PC-3 (cell line): ENCODE measurements at regions not wholly inside any gene's neighbourhood (a gene's known extent, or its start where the extent isn't known, plus 50 kb on each side); places are given as distances from the start of the nearest gene placed in this dataset.
A peak's percentile ranks its signal among the peaks of the same experiment; 100 is the strongest.

Experiments
- ATAC-seq: fragments of 200-7000 bp; cut with Tn5 transposase; 2 replicates; pipeline ENCODE4 v1.9.1; 2020; ENCODE audit warnings: mild to moderate bottlenecking, moderate library complexity
- BruUV-seq: library from RNA; stranded (reverse); fragments of 400-500 nt; replicated peaks from 2 replicates; lab custom pipeline; 2021; lab: Mats Ljungman, UMichigan
- CTCF ChIA-PET: fragments of 300-600 bp; sonication (Branson Sonifier 250); formaldehyde crosslinking; loops from one replicate; lab custom pipeline; 2022; ENCODE audit warnings: antibody characterized with exemption; lab: Charles Lee
- POLR2A ChIA-PET: fragments of 300-600 bp; sonication (Branson Sonifier 250); formaldehyde crosslinking; loops from one replicate; lab custom pipeline; 2022; ENCODE audit warnings: antibody characterized with exemption; ENCODE audit not compliant: unreplicated experiment; lab: Charles Lee
- DNase-seq: peaks from one replicate; pipeline ENCODE4 v3.0.0-alpha.2; 2015
- H2AFZ ChIP-seq: fragments of 300-600 bp; sonication (generic); 2 replicates; pipeline ENCODE4 v1.6.0; 2016; ENCODE audit warnings: antibody characterized with exemption, low read length
- H3F3A ChIP-seq: fragments of 300-600 bp; sonication (generic); one replicate; pipeline ENCODE4 v1.6.0; 2017; ENCODE audit warnings: antibody characterized with exemption, low read length, control low read depth, mild to moderate bottlenecking; ENCODE audit not compliant: unreplicated experiment
- H3K27ac ChIP-seq: fragments of 300-600 bp; sonication (generic); 2 replicates; pipeline ENCODE4 v1.5.1; 2016; ENCODE audit warnings: mild to moderate bottlenecking, low read length
- H3K27me3 ChIP-seq: fragments of 300-600 bp; sonication (generic); 2 replicates; pipeline ENCODE4 v1.6.1; 2016; ENCODE audit warnings: low read length, mixed read lengths
- H3K36me3 ChIP-seq: fragments of 300-600 bp; sonication (generic); 2 replicates; pipeline ENCODE4 v1.6.1; 2016; ENCODE audit warnings: low read depth, mixed run types, low read length, mixed read lengths
- H3K4me1 ChIP-seq: fragments of 300-600 bp; sonication (generic); 2 replicates; pipeline ENCODE4 v1.5.1; 2016; ENCODE audit warnings: low read length; ENCODE audit not compliant: insufficient read depth
- H3K4me2 ChIP-seq: fragments of 300-600 bp; sonication (generic); 2 replicates; pipeline ENCODE4 v1.6.0; 2016; ENCODE audit warnings: low read length
- H3K4me3 ChIP-seq: fragments of 300-600 bp; sonication (generic); 2 replicates; pipeline ENCODE4 v1.5.1; 2016; ENCODE audit warnings: mild to moderate bottlenecking, low read length, mixed read lengths
- H3K79me2 ChIP-seq: fragments of 300-600 bp; sonication (generic); 2 replicates; pipeline ENCODE4 v1.6.1; 2017; ENCODE audit warnings: low read length, mixed read lengths
- H3K9ac ChIP-seq: fragments of 300-600 bp; sonication (generic); 2 replicates; pipeline ENCODE4 v1.6.0; 2016; ENCODE audit warnings: mild to moderate bottlenecking, low read length
- H3K9me2 ChIP-seq: fragments of 300-600 bp; sonication (generic); replicated peaks from 2 replicates; pipeline ENCODE4 v1.6.1; 2016; ENCODE audit warnings: mixed run types, low read length, mixed read lengths
- H3K9me3 ChIP-seq: fragments of 300-600 bp; sonication (generic); 2 replicates; pipeline ENCODE4 v1.6.1; 2016; ENCODE audit warnings: low read length, mixed read lengths
- H4K20me1 ChIP-seq: fragments of 300-600 bp; sonication (generic); 2 replicates; pipeline ENCODE4 v1.6.1; 2016; ENCODE audit warnings: low read length, mixed read lengths
- CTCF ChIP-seq: fragments of 300-600 bp; sonication (generic); conservative IDR thresholded peaks from 2 replicates; pipeline ENCODE4 v1.5.1; 2017; ENCODE audit warnings: antibody characterized with exemption, low read depth, mild to moderate bottlenecking, low read length
- EZH2 ChIP-seq: fragments of 300-600 bp; sonication (generic); IDR thresholded peaks from one replicate; pipeline ENCODE4 v1.6.1; 2017; ENCODE audit warnings: antibody characterized with exemption, mild to moderate bottlenecking, low read length; ENCODE audit not compliant: unreplicated experiment
- EZH2phosphoT487 ChIP-seq: fragments of 300-600 bp; sonication (generic); IDR thresholded peaks from 2 replicates; pipeline ENCODE4 v1.6.1; 2018; ENCODE audit warnings: mild to moderate bottlenecking, antibody characterized with exemption, low read length, borderline replicate concordance
- intact Hi-C: fragments of 100-400 bp; cut with micrococcal nuclease; formaldehyde crosslinking; loops from 2 replicates; pipeline ENCODE4 v1.9.0; 2023

- Histone ChIP-seq H3K27ac (peak overlapping the region; percentile 91), H3K27me3 (no peaks in the 10 kb centered on the region), H3K4me2 (peak overlapping the region; percentile 58), H4K20me1 (no peaks in the 10 kb centered on the region), H3F3A (no peaks in the 10 kb centered on the region), H3K4me1 (peaks cover 19% of the 10 kb centered on the region), H3K4me3 (no peak overlapping the region), H3K9me3 (no peaks in the 10 kb centered on the region), H3K9me2 (no peaks in the 10 kb centered on the region), H3K79me2 (no peaks in the 10 kb centered on the region), H3K36me3 (no peaks in the 10 kb centered on the region), H3K9ac (peak overlapping the region; percentile 52), H2AFZ (no peak overlapping the region)
- ChIA-PET CTCF (no interaction called here), POLR2A (no interaction called here)
- peak; percentile 68 for DNase-seq
- intact Hi-C loops, result no loop called here
- ATAC-seq, result peak; percentile 39
- no TSS peak for BruUV-seq
- no peak for TF ChIP-seq EZH2
- no peak for TF ChIP-seq CTCF
- no peak for TF ChIP-seq EZH2phosphoT487
Measured at GRCh38 chr3:176766862-176767261, 430.4 kb downstream of the TBL1XR1 start.

DNA sequence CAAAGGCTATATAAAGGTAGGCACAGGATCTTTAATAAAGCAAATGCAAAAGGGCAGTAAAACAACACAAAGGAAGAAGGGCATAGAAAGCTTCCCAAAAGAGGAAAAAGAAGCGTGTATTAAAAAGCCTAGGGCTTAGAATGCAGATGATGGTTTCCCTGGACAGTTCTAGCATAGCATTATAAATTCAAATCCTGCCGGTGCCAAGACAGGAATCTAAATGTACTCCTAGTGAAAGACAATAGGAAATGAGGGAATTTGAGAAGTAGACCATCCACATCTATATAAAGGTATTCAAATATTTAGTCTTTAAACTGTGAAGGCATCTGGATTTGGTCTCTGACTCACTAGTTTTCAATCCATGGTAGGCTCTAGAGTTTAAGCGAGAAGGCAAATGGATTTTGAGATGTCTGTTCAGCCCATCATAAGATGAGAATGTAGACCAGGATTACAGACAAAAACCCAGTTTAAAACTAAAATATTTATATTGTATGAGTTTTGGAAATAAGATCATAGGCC is 431.8 kb downstream of the TBL1XR1 start:
- ChIA-PET POLR2A (no interaction called here), CTCF (no interaction called here)
- no peaks in the 10 kb centered on the region for H3K79me2 ChIP-seq
- H3K27ac ChIP-seq, result no peak overlapping the region
- BruUV-seq, result no TSS peak
- H3K4me1 ChIP-seq, result peaks cover 19% of the 10 kb centered on the region
- no peaks in the 10 kb centered on the region for H4K20me1 ChIP-seq
- no peak for TF ChIP-seq EZH2
- no peak for TF ChIP-seq EZH2phosphoT487
- no peak for TF ChIP-seq CTCF
- no peaks in the 10 kb centered on the region for H3K36me3 ChIP-seq
- H3K4me2 ChIP-seq, result no peak overlapping the region
- DNase-seq (no peak), ATAC-seq (no peak)
- no peaks in the 10 kb centered on the region for H3K9me2 ChIP-seq
- intact Hi-C loops, result no loop called here
- H3K4me3 ChIP-seq, result no peak overlapping the region
- no peaks in the 10 kb centered on the region for H3K27me3 ChIP-seq
- no peaks in the 10 kb centered on the region for H3F3A ChIP-seq
- H2AFZ ChIP-seq, result no peak overlapping the region
- no peak overlapping the region for H3K9ac ChIP-seq
- no peaks in the 10 kb centered on the region for H3K9me3 ChIP-seq

DNA sequence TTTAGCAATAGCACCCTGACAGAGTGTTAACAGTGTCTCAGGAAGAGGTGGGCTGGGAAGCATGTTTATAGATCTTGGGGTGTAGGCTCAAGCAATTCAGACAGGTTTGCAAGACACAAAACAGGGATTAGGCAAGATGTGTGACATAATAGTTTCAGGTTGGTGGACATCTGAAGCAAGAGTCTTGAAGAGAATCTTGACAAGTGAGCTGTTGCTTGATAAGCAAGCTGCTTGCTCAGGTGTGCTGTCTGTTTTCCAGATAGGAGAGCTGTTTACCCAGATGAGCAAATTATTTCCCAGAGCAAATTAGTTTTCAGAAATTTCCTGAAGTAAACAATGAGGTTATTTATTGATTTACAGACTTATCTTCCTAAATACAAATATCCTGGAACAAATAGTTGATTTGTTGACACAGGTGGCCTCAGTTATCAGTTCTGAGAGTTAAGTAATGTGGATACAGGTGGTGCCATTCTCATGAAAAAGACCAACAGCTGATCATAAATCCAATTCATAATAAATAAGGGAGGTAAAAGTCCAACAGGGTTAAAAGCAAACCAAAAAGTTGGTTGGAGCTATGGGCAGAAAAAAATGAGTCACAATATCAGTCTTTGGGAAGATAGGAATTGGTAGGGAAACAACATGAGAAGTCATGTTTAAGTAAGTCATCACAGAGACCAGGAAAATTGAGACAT is 437.3 kb downstream of the TBL1XR1 start:
- no peaks in the 10 kb centered on the region for H3K27me3 ChIP-seq
- H3K4me3 ChIP-seq, result no peak overlapping the region
- no peak overlapping the region for H2AFZ ChIP-seq
- no peak overlapping the region for H3K9ac ChIP-seq
- DNase-seq (no peak), ATAC-seq (no peak)
- ChIA-PET CTCF (no interaction called here), POLR2A (no interaction called here)
- no peak for TF ChIP-seq EZH2phosphoT487
- TF ChIP-seq CTCF, result no peak
- TF ChIP-seq EZH2, result no peak
- intact Hi-C loops, result no loop called here
- no peaks in the 10 kb centered on the region for H3K9me3 ChIP-seq
- H3K9me2 ChIP-seq, result no peaks in the 10 kb centered on the region
- H3K36me3 ChIP-seq, result no peaks in the 10 kb centered on the region
- BruUV-seq, result no TSS peak
- no peak overlapping the region for H3K27ac ChIP-seq
- no peaks in the 10 kb centered on the region for H4K20me1 ChIP-seq
- no peaks in the 10 kb centered on the region for H3K79me2 ChIP-seq
- no peaks in the 10 kb centered on the region for H3F3A ChIP-seq
- H3K4me1 ChIP-seq, result no peaks in the 10 kb centered on the region
- H3K4me2 ChIP-seq, result no peak overlapping the region
